ENCODE measurements at regions not wholly inside any gene's neighbourhood (a gene's known extent, or its start where the extent isn't known, plus 50 kb on each side); places are given as distances from the start of the nearest gene placed in this dataset.

GRCh38 chr12:118827606-118828005, 153.7 kb upstream of the SRRM4 start:
- TF ChIP-seq CTCF (IDR thresholded peaks at IDR 0.05) (no peak), POLR2A (IDR thresholded peaks at IDR 0.05) (no peak)
